H1 (cell line): ENCODE measurements at regions not wholly inside any gene's neighbourhood (a gene's known extent, or its start where the extent isn't known, plus 50 kb on each side); places are given as distances from the start of the nearest gene placed in this dataset.

ENCODE experiments used
- CTCF ChIA-PET: fragments of 300-600 bp; sonication (Branson Sonifier 250); formaldehyde crosslinking; loops from one replicate; lab custom pipeline; 2021; ENCODE audit not compliant: partially characterized antibody; lab: Charles Lee
- POLR2A ChIA-PET: fragments of 300-600 bp; sonication (Branson Sonifier 250); formaldehyde crosslinking; loops from one replicate; lab custom pipeline; 2021; ENCODE audit warnings: inconsistent platforms; ENCODE audit not compliant: partially characterized antibody; lab: Charles Lee
- DNase-seq, 2 experiments: peaks; one replicate each; pipeline versions ENCODE4 v3.0.0 to v3.0.0-alpha.2; 2010 to 2022; ENCODE audit warnings: low spot score in 2 of 2, low read depth in 1 of 2, mixed read lengths in 1 of 2
- FAIRE-seq: peaks from 2 replicates; lab custom pipeline; 2011; peaks lifted over from hg19 to GRCh38; lab: Jason Lieb, UNC
- H2AFZ ChIP-seq: 2 replicates; pipeline ENCODE4 v1.8.1; 2012; ENCODE audit warnings: low read length, inconsistent platforms
- H2AK5ac ChIP-seq: 2 replicates; pipeline ENCODE4 v1.6.1; 2013; ENCODE audit warnings: low read depth, low read length
- H2BK120ac ChIP-seq: replicated peaks from 2 replicates; pipeline ENCODE3; 2013; ENCODE audit warnings: low read depth, low read length, inconsistent platforms
- H2BK12ac ChIP-seq: 2 replicates; pipeline ENCODE4 v1.6.1; 2013; ENCODE audit warnings: low read depth, low read length
- H2BK15ac ChIP-seq: 2 replicates; pipeline ENCODE4 v1.6.1; 2013; ENCODE audit warnings: low read length
- H2BK20ac ChIP-seq: 2 replicates; pipeline ENCODE4 v1.6.1; 2013; ENCODE audit warnings: low read length
- H2BK5ac ChIP-seq: 2 replicates; pipeline ENCODE4 v1.6.1; 2013; ENCODE audit warnings: low read depth, low read length
- H3K14ac ChIP-seq: 2 replicates; pipeline ENCODE4 v1.6.1; 2013; ENCODE audit warnings: inconsistent platforms; ENCODE audit not compliant: insufficient read length
- H3K18ac ChIP-seq: 2 replicates; pipeline ENCODE4 v1.6.1; 2013; ENCODE audit warnings: low read length; ENCODE audit errors: extremely low read depth
- H3K23ac ChIP-seq: 2 replicates; pipeline ENCODE4 v1.6.1; 2013; ENCODE audit warnings: inconsistent platforms; ENCODE audit not compliant: insufficient read length
- H3K23me2 ChIP-seq: 2 replicates; pipeline ENCODE4 v1.6.1; 2013; ENCODE audit warnings: low read depth, low read length
- H3K27ac ChIP-seq: 2 replicates; pipeline ENCODE4 v1.6.1; 2011; ENCODE audit warnings: low read depth, low read length, inconsistent platforms
- H3K27me3 ChIP-seq, 4 experiments: replicated peaks in 1 of 4; 1 replicate in 1 of 4; 2 replicates in 3 of 4; pipeline versions ENCODE4 v1.6.1 to v1.8.1; 2011 to 2013; ENCODE audit warnings: low read length in 3 of 4, mild to moderate bottlenecking in 3 of 4, inconsistent platforms in 2 of 4, mixed read lengths in 2 of 4, moderate library complexity in 1 of 4; ENCODE audit not compliant: control insufficient read depth in 3 of 4, insufficient read depth in 3 of 4; ENCODE audit errors: extremely low read depth in 1 of 4
- H3K36me3 ChIP-seq, 4 experiments: 2 replicates each; pipeline versions ENCODE4 v1.6.1 to v1.8.1; 2011 to 2013; ENCODE audit warnings: mild to moderate bottlenecking in 4 of 4, low read length in 3 of 4, moderate library complexity in 2 of 4, control low read depth in 1 of 4, inconsistent platforms in 1 of 4; ENCODE audit not compliant: insufficient read depth in 4 of 4, control insufficient read depth in 2 of 4
- H3K4ac ChIP-seq: replicated peaks from 2 replicates; pipeline ENCODE3; 2013; ENCODE audit warnings: low read length, low read depth, mixed read lengths, inconsistent platforms; ENCODE audit not compliant: insufficient read length
- H3K4me1 ChIP-seq, 4 experiments: replicated peaks in 1 of 4; 1 replicate in 1 of 4; 2 replicates in 3 of 4; pipeline versions ENCODE4 v1.6.1 to v1.8.1; 2011 to 2013; ENCODE audit warnings: low read length in 3 of 4, inconsistent platforms in 2 of 4, mixed read lengths in 1 of 4; ENCODE audit not compliant: insufficient read depth in 4 of 4, control insufficient read depth in 3 of 4
- H3K4me2 ChIP-seq, 2 experiments: 2 replicates each; pipeline versions ENCODE4 v1.6.1 to v1.8.1; 2011 to 2013; ENCODE audit warnings: low read depth in 2 of 2, low read length in 2 of 2, control low read depth in 1 of 2, inconsistent platforms in 1 of 2, mild to moderate bottlenecking in 1 of 2; ENCODE audit not compliant: insufficient read depth in 1 of 2
- H3K4me3 ChIP-seq, 4 experiments: fragments of 200-600, 300-600 bp in 1 of 4; sonication (generic), shearing (Covaris generic), sonication (Bioruptor Twin) in 1 of 4; 2 replicates each; pipeline versions ENCODE4 v1.5.1 to v1.8.1; 2011 to 2016; ENCODE audit warnings: low read length in 4 of 4, low read depth in 3 of 4, control low read depth in 2 of 4, inconsistent platforms in 2 of 4, mild to moderate bottlenecking in 2 of 4, mixed read lengths in 1 of 4, moderate library complexity in 1 of 4; ENCODE audit not compliant: insufficient read depth in 2 of 4; ENCODE audit errors: extremely low read depth in 1 of 4
- H3K56ac ChIP-seq: replicated peaks from 2 replicates; pipeline ENCODE3; 2013; ENCODE audit warnings: low read depth, mild to moderate bottlenecking, mixed read lengths, low read length, inconsistent platforms; ENCODE audit not compliant: insufficient read length
- H3K79me1 ChIP-seq: 2 replicates; pipeline ENCODE4 v1.6.1; 2013; ENCODE audit warnings: low read depth, low read length, control low read depth
- H3K79me2 ChIP-seq, 2 experiments: 2 replicates each; pipeline versions ENCODE4 v1.6.1 to v1.8.1; 2012 to 2013; ENCODE audit warnings: low read length in 2 of 2, mild to moderate bottlenecking in 2 of 2, inconsistent platforms in 1 of 2; ENCODE audit not compliant: insufficient read depth in 2 of 2, control insufficient read depth in 1 of 2
- H3K9ac ChIP-seq, 4 experiments: replicated peaks in 1 of 4; 1 replicate in 1 of 4; 2 replicates in 3 of 4; pipeline versions ENCODE4 v1.6.1 to v1.8.1; 2011 to 2013; ENCODE audit warnings: low read depth in 3 of 4, low read length in 3 of 4, control low read depth in 2 of 4, mild to moderate bottlenecking in 2 of 4, moderate library complexity in 2 of 4, inconsistent platforms in 1 of 4; ENCODE audit errors: extremely low read depth in 1 of 4
- H3K9me3 ChIP-seq, 2 experiments: 2 replicates each; pipeline versions ENCODE4 v1.6.1 to v1.8.1; 2012 to 2013; ENCODE audit warnings: mild to moderate bottlenecking in 2 of 2, moderate library complexity in 2 of 2, control low read depth in 1 of 2, inconsistent platforms in 1 of 2, low read depth in 1 of 2, low read length in 1 of 2, mixed read lengths in 1 of 2; ENCODE audit not compliant: insufficient read depth in 2 of 2
- H4K20me1 ChIP-seq, 2 experiments: replicated peaks in 1 of 2; 2 replicates each; pipeline versions ENCODE3 to v1.8.1; 2011 to 2013; ENCODE audit warnings: inconsistent platforms in 2 of 2, low read length in 2 of 2, mild to moderate bottlenecking in 1 of 2; ENCODE audit not compliant: insufficient read depth in 2 of 2, control insufficient read depth in 1 of 2
- H4K5ac ChIP-seq: 2 replicates; pipeline ENCODE4 v1.6.1; 2013; ENCODE audit warnings: low read length, low read depth, mixed read lengths, inconsistent platforms; ENCODE audit not compliant: insufficient read length
- H4K8ac ChIP-seq: 2 replicates; pipeline ENCODE4 v1.8.0; 2013; ENCODE audit warnings: mild to moderate bottlenecking, moderate library complexity, low read length, inconsistent platforms; ENCODE audit not compliant: insufficient read depth; ENCODE audit errors: extremely low read depth
- H4K91ac ChIP-seq: replicated peaks from 2 replicates; pipeline ENCODE3; 2013; ENCODE audit warnings: low read length, mixed read lengths, inconsistent platforms; ENCODE audit not compliant: insufficient read length
- BACH1 ChIP-seq: IDR thresholded peaks from 2 replicates; pipeline ENCODE4 v1.6.1; 2012; ENCODE audit warnings: low read length, improper control_type of control experiment
- CEBPB ChIP-seq: IDR thresholded peaks from 2 replicates; pipeline ENCODE4 v1.6.1; 2012; ENCODE audit warnings: low read depth, low read length
- CTCF ChIP-seq, 3 experiments: IDR thresholded peaks; 1 replicate in 2 of 3; 2 replicates in 1 of 3; pipeline versions ENCODE4 v1.5.1 to v1.6.1; 2011; ENCODE audit warnings: low read length in 3 of 3, mild to moderate bottlenecking in 3 of 3, inconsistent platforms in 2 of 3, low read depth in 1 of 3, moderate library complexity in 1 of 3; ENCODE audit not compliant: insufficient read depth in 1 of 3; ENCODE audit errors: control extremely low read depth in 1 of 3
- EGR1 ChIP-seq: IDR thresholded peaks from 2 replicates; pipeline ENCODE4 v1.6.1; 2011; ENCODE audit warnings: low read depth, low read length, borderline replicate concordance
- GABPA ChIP-seq: IDR thresholded peaks from 2 replicates; pipeline ENCODE4 v1.6.1; 2011; ENCODE audit warnings: mild to moderate bottlenecking, low read length, moderate library complexity, borderline replicate concordance; ENCODE audit not compliant: insufficient read depth
- NANOG ChIP-seq: IDR thresholded peaks from 2 replicates; pipeline ENCODE4 v1.6.1; 2011; ENCODE audit warnings: low read length, low read depth, mild to moderate bottlenecking, inconsistent platforms; ENCODE audit not compliant: insufficient read depth, poor library complexity, severe bottlenecking
- POLR2AphosphoS5 ChIP-seq: IDR thresholded peaks from 2 replicates; pipeline ENCODE4 v1.6.1; 2011; ENCODE audit warnings: low read depth, low read length
- RBBP5 ChIP-seq: IDR thresholded peaks from 2 replicates; pipeline ENCODE4 v1.7.1; 2012; ENCODE audit warnings: low read depth, mild to moderate bottlenecking, inconsistent platforms, low read length, moderate library complexity, borderline replicate concordance
- RFX5 ChIP-seq: IDR thresholded peaks from 2 replicates; pipeline ENCODE4 v1.6.1; 2011; ENCODE audit warnings: low read depth, low read length, improper control_type of control experiment, borderline replicate concordance
- SP1 ChIP-seq: IDR thresholded peaks from 2 replicates; pipeline ENCODE4 v1.6.1; 2011; ENCODE audit warnings: low read depth, low read length
- SUZ12 ChIP-seq: fragments of 200-600 bp; sonication (generic); IDR thresholded peaks from 2 replicates; pipeline ENCODE4 v1.6.1; 2012; ENCODE audit warnings: mild to moderate bottlenecking, inconsistent platforms, low read length, moderate library complexity, mixed read lengths
- TAF7 ChIP-seq: optimal IDR thresholded peaks from 2 replicates; pipeline ENCODE3; 2011; ENCODE audit warnings: low read depth, mild to moderate bottlenecking, inconsistent platforms, low read length, moderate library complexity, borderline replicate concordance
- TCF12 ChIP-seq: IDR thresholded peaks from 2 replicates; pipeline ENCODE4 v1.6.1; 2011; ENCODE audit warnings: low read depth, mild to moderate bottlenecking, low read length
- WGBS, 2 experiments: shearing (Covaris generic) in 1 of 2; methylation state at CpG; one replicate each; pipeline versions ENCODE4 v1.1.6 to v1.1.7; 2013 to 2015; ENCODE audit warnings: low lambda C conversion rate in 2 of 2, mixed read lengths in 2 of 2, inconsistent platforms in 1 of 2, low coverage in 1 of 2, missing lambda C conversion rate in 1 of 2; ENCODE audit not compliant: insufficient replicate concordance in 2 of 2, insufficient coverage in 1 of 2, insufficient read length in 1 of 2; ENCODE audit errors: extremely low coverage in 1 of 2, missing lambda C conversion rate in 1 of 2; 5-methylcytosine and 5-hydroxymethylcytosine counted together

GRCh38 chr12:105474672-105475071 lies 144.2 kb downstream of the C12orf75 start:
- Histone ChIP-seq H3K4me2 (no peak overlapping the region), H3K27ac (no peak overlapping the region), H2BK20ac (no peak overlapping the region), H4K20me1 (no peaks in the 10 kb centered on the region), H3K36me3 (no peaks in the 10 kb centered on the region), H3K4ac (no peak overlapping the region), H3K9ac (no peak overlapping the region), H2BK120ac (no peak overlapping the region), H4K8ac (no peak overlapping the region), H2BK5ac (no peak overlapping the region), H2AFZ (no peak overlapping the region), H3K18ac (no peak overlapping the region), H3K56ac (no peak overlapping the region), H3K14ac (no peak overlapping the region), H4K5ac (no peak overlapping the region), H3K9me3 (no peaks in the 10 kb centered on the region), H2BK12ac (no peak overlapping the region), H3K23ac (no peak overlapping the region), H3K4me3 (no peak overlapping the region), H3K27me3 (peaks cover 0 to 1% (median 0%) of the 10 kb centered on the region in 4 experiments; a peak in 1 of 7 replicates), H3K4me1 (peaks cover 0 to 6% (median 2%) of the 10 kb centered on the region in 4 experiments; a peak in 3 of 7 replicates), H2AK5ac (no peak overlapping the region), H2BK15ac (no peak overlapping the region), H3K79me2 (no peaks in the 10 kb centered on the region), H3K23me2 (peaks cover 6% of the 10 kb centered on the region; the same call in 1 of the 2 replicates), H4K91ac (no peak overlapping the region), H3K79me1 (no peaks in the 10 kb centered on the region)
- ChIA-PET POLR2A (no interaction called here), CTCF (no interaction called here)
- WGBS, 2 experiments = 91% methylated on average over 4 of the region's 4 CpGs; no CpG with 5 or more reads in 1 of the 2 experiments
- FAIRE-seq (no peak), DNase-seq (no peak)
- TF ChIP-seq RBBP5 (no peak), RFX5 (no peak), CEBPB (no peak), SP1 (no peak), CTCF (IDR thresholded peaks at IDR 0.05; ENCODE audit: control extremely low read depth in 1 of 3, insufficient read depth in 1 of 3, low read depth in 1 of 3, low read length in 3 of 3) (no peak), SUZ12 (no peak), TAF7 (no peak), NANOG (no peak), POLR2AphosphoS5 (no peak), EGR1 (no peak), TCF12 (no peak), BACH1 (no peak), GABPA (no peak)
